DND-41 (cell line): ENCODE measurements at regions not wholly inside any gene's neighbourhood (a gene's known extent, or its start where the extent isn't known, plus 50 kb on each side); places are given as distances from the start of the nearest gene placed in this dataset.

Experiments
- ATAC-seq: fragments of 200-7000 bp; cut with Tn5 transposase; 3 replicates; pipeline ENCODE4 v1.9.1; 2021; ENCODE audit warnings: low read depth; ENCODE audit not compliant: insufficient read depth
- DNase-seq: peaks from one replicate; pipeline ENCODE4 v3.0.0-alpha.2; 2020
- H2AFZ ChIP-seq: 2 replicates; pipeline ENCODE4 v1.6.0; 2012; ENCODE audit warnings: low read depth, low read length
- H3K27ac ChIP-seq: 2 replicates; pipeline ENCODE4 v1.5.1; 2012; ENCODE audit warnings: low read length, inconsistent platforms
- H3K27me3 ChIP-seq: fragments of 200-600 bp; sonication (generic); 2 replicates; pipeline ENCODE4 v1.6.0; 2012; ENCODE audit warnings: low read length, mild to moderate bottlenecking, inconsistent platforms; ENCODE audit not compliant: insufficient read depth, poor library complexity
- H3K36me3 ChIP-seq: 2 replicates; pipeline ENCODE4 v1.5.1; 2012; ENCODE audit warnings: low read length, inconsistent platforms; ENCODE audit not compliant: insufficient read depth
- H3K4me1 ChIP-seq: 2 replicates; pipeline ENCODE4 v1.5.1; 2012; ENCODE audit warnings: mild to moderate bottlenecking, low read length; ENCODE audit not compliant: insufficient read depth
- H3K4me2 ChIP-seq: 2 replicates; pipeline ENCODE4 v1.6.0; 2012; ENCODE audit warnings: mild to moderate bottlenecking, moderate library complexity, low read length, inconsistent platforms; ENCODE audit not compliant: insufficient read depth
- H3K4me3 ChIP-seq, 2 experiments: fragments of 200-600 bp in 1 of 2; shearing (Covaris generic) in 1 of 2; 2 replicates each; pipeline ENCODE4 v1.5.1; 2012 to 2016; ENCODE audit warnings: inconsistent platforms in 2 of 2, low read length in 2 of 2, mild to moderate bottlenecking in 2 of 2, low read depth in 1 of 2, moderate library complexity in 1 of 2
- H3K79me2 ChIP-seq: 2 replicates; pipeline ENCODE4 v1.6.0; 2012; ENCODE audit warnings: low read length, inconsistent platforms; ENCODE audit not compliant: insufficient read depth
- H3K9ac ChIP-seq: 2 replicates; pipeline ENCODE4 v1.6.0; 2012; ENCODE audit warnings: low read depth, mild to moderate bottlenecking, inconsistent platforms, low read length, moderate library complexity
- H3K9me3 ChIP-seq: 2 replicates; pipeline ENCODE4 v1.5.1; 2012; ENCODE audit warnings: low read length, moderate library complexity, mild to moderate bottlenecking, inconsistent platforms; ENCODE audit not compliant: insufficient read depth, severe bottlenecking
- H4K20me1 ChIP-seq: 2 replicates; pipeline ENCODE4 v1.6.0; 2012; ENCODE audit warnings: low read length; ENCODE audit not compliant: insufficient read depth
- EZH2 ChIP-seq: IDR thresholded peaks from 3 replicates; pipeline ENCODE4 v1.6.1; 2012; ENCODE audit warnings: borderline replicate concordance, low read depth, mild to moderate bottlenecking, moderate library complexity, low read length, inconsistent platforms; ENCODE audit not compliant: severe bottlenecking
- TF ChIP-seq, protein P1 (sequence below): IDR thresholded peaks from 2 replicates; pipeline ENCODE4 v1.5.1; 2012; ENCODE audit warnings: borderline replicate concordance, low read length, moderate library complexity, mild to moderate bottlenecking; ENCODE audit not compliant: poor library complexity, severe bottlenecking; ENCODE audit errors: extremely low read depth

- H3K4me2 ChIP-seq, result peak overlapping the region; percentile 58
- ATAC-seq (peak; percentile 95), DNase-seq (peak; percentile 50)
- H3K79me2 ChIP-seq, result no peaks in the 10 kb centered on the region
- H4K20me1 ChIP-seq, result no peaks in the 10 kb centered on the region
- H3K9me3 ChIP-seq, result no peaks in the 10 kb centered on the region
- peak overlapping the region; percentile 88 for H3K27ac ChIP-seq
- H2AFZ ChIP-seq, result peak overlapping the region; percentile 86
- TF ChIP-seq, protein P1, sequence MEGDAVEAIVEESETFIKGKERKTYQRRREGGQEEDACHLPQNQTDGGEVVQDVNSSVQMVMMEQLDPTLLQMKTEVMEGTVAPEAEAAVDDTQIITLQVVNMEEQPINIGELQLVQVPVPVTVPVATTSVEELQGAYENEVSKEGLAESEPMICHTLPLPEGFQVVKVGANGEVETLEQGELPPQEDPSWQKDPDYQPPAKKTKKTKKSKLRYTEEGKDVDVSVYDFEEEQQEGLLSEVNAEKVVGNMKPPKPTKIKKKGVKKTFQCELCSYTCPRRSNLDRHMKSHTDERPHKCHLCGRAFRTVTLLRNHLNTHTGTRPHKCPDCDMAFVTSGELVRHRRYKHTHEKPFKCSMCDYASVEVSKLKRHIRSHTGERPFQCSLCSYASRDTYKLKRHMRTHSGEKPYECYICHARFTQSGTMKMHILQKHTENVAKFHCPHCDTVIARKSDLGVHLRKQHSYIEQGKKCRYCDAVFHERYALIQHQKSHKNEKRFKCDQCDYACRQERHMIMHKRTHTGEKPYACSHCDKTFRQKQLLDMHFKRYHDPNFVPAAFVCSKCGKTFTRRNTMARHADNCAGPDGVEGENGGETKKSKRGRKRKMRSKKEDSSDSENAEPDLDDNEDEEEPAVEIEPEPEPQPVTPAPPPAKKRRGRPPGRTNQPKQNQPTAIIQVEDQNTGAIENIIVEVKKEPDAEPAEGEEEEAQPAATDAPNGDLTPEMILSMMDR, result no peak
- H3K4me1 ChIP-seq, result peaks cover 38% of the 10 kb centered on the region
- no peaks in the 10 kb centered on the region for H3K36me3 ChIP-seq
- H3K9ac ChIP-seq, result peak overlapping the region; percentile 50
- H3K27me3 ChIP-seq, result no peaks in the 10 kb centered on the region
- peak overlapping the region in 1 of 2 experiments; percentile 40; a peak in 2 of 4 replicates for H3K4me3 ChIP-seq
Observed at GRCh38 chr9:650362-650761, 191.1 kb upstream of the DMRT1 start.

GRCh38 chr9:651371-651770, 190.1 kb upstream of the DMRT1 start:
- H3K4me3 ChIP-seq, result no peak overlapping the region
- DNase-seq, result no peak

GRCh38 chr9:652914-653313, 188.6 kb upstream of the DMRT1 start:
- no peak overlapping the region for H3K27ac ChIP-seq
- H3K4me2 ChIP-seq, result no peak overlapping the region
- no peak overlapping the region for H2AFZ ChIP-seq
- no peaks in the 10 kb centered on the region for H3K27me3 ChIP-seq
- DNase-seq (no peak), ATAC-seq (no peak)
- H3K36me3 ChIP-seq, result no peaks in the 10 kb centered on the region
- no peaks in the 10 kb centered on the region for H3K9me3 ChIP-seq
- TF ChIP-seq, protein P1, result no peak
- TF ChIP-seq EZH2, result no peak
- H3K9ac ChIP-seq, result no peak overlapping the region; the same call in 1 of the 2 replicates
- no peak overlapping the region for H3K4me3 ChIP-seq
- H3K79me2 ChIP-seq, result no peaks in the 10 kb centered on the region
- H3K4me1 ChIP-seq, result peaks cover 38% of the 10 kb centered on the region
- H4K20me1 ChIP-seq, result no peaks in the 10 kb centered on the region

More at GRCh38 chr9:651371-651770, 190.1 kb upstream of the DMRT1 start:
- H2AFZ ChIP-seq, result no peak overlapping the region
- H3K9ac ChIP-seq, result no peak overlapping the region
- H3K27me3 ChIP-seq, result no peaks in the 10 kb centered on the region
- no peak overlapping the region for H3K27ac ChIP-seq
- ATAC-seq, result no peak
- no peak for TF ChIP-seq EZH2
- TF ChIP-seq, protein P1, result no peak
- peaks cover 38% of the 10 kb centered on the region for H3K4me1 ChIP-seq
- H3K9me3 ChIP-seq, result no peaks in the 10 kb centered on the region
- no peaks in the 10 kb centered on the region for H4K20me1 ChIP-seq
- no peaks in the 10 kb centered on the region for H3K79me2 ChIP-seq
- no peaks in the 10 kb centered on the region for H3K36me3 ChIP-seq
- H3K4me2 ChIP-seq, result no peak overlapping the region

DNA sequence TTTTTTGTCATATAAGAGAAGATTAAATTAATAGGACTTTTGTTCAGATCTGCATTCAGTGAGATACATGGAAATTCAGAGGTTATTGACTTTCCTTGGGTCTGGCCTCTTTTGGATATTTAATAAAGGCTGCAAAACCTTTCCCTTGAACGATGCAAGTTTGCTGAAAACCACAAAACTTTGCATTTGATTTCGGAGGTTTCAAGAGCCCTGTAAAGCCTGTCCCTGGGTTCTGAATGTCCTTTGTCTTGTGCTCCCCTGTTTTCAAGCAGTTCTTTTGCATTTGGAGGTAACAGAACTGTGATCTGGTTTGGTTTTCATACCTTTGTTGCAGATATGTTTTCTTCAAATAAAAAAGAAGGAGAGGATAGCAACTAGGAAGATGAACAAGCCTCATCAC, 188.1 kb upstream of the DMRT1 start:
- Histone ChIP-seq H3K27ac (no peak overlapping the region), H3K9me3 (no peaks in the 10 kb centered on the region), H3K27me3 (no peaks in the 10 kb centered on the region), H3K9ac (no peak overlapping the region), H4K20me1 (no peaks in the 10 kb centered on the region), H3K4me2 (no peak overlapping the region), H3K4me1 (peaks cover 38% of the 10 kb centered on the region), H3K4me3 (no peak overlapping the region), H3K36me3 (no peaks in the 10 kb centered on the region), H2AFZ (peak overlapping the region; percentile 47; the same call in 1 of the 2 replicates), H3K79me2 (no peaks in the 10 kb centered on the region)
- DNase-seq (no peak), ATAC-seq (no peak)
- TF ChIP-seq EZH2, result no peak
- TF ChIP-seq, protein P1, result no peak
